ENCODE measurements at regions not wholly inside any gene's neighbourhood (a gene's known extent, or its start where the extent isn't known, plus 50 kb on each side); places are given as distances from the start of the nearest gene placed in this dataset.
"Not testable (repeated sequence)": the region's sequence is repeated elsewhere in the genome, so short reads cannot be mapped to it uniquely, and the experiment has no call there.

DNA sequence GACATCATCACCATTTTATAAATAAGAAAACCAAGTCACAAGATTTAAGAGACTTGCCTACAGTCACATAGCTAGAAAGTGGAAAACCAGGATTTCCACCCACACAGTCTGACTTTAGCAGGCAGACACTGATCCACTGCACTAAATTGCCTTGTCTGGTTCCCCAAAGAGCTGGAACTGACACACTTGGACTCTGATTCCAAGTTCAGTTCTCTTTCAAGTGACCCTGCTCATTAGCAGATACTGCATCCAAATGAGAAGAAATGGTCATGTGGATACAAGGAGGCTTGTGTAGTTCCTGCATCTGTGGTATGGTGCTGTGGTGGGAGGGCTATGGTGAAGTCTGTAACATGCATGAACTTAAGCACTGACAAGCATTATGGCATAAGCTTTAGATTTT is 180.1 kb upstream of the MKLN1 start:
- no peaks in the 10 kb centered on the region for H3K9me3 ChIP-seq (ENCODE audit: control insufficient read depth, low read length, poor library complexity, severe bottlenecking)
- no peak overlapping the region for H3K27ac Mint-ChIP-seq
- no peak overlapping the region for H3K4me3 Mint-ChIP-seq
- DNase-seq (no peak), ATAC-seq (no peak)
- no peaks in the 10 kb centered on the region for H3K4me1 Mint-ChIP-seq
- no peaks in the 10 kb centered on the region for H3K27me3 Mint-ChIP-seq
- no peaks in the 10 kb centered on the region for H3K36me3 Mint-ChIP-seq (ENCODE audit: low read depth)

DNA sequence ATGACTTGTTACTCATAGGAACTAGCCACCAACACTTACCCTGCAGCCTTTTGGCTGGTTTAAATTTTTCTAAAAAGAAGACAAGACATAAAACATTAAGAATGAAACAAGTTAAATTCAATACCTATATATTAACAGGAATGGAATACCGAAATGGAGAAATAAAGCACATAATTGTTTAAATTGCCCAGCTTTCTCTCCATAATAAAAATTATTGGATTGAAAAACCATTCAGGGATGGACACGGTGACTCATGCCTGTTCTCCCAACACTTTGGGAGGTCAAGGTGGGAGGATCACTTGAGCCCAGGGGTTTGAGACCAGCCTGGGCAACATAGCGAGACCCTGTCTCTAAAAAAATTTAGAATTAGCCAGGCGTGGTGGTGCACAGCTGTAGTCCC is 179.4 kb upstream of the MKLN1 start:
- no peaks in the 10 kb centered on the region for H3K27me3 Mint-ChIP-seq
- H3K4me3 Mint-ChIP-seq, result no peak overlapping the region
- no peaks in the 10 kb centered on the region for H3K36me3 Mint-ChIP-seq (ENCODE audit: low read depth)
- no peaks in the 10 kb centered on the region for H3K9me3 ChIP-seq (ENCODE audit: control insufficient read depth, low read length, poor library complexity, severe bottlenecking)
- ATAC-seq, result no peak
- H3K27ac Mint-ChIP-seq, result no peak overlapping the region
- no peak for DNase-seq
- no peaks in the 10 kb centered on the region for H3K4me1 Mint-ChIP-seq

- H3K4me1 Mint-ChIP-seq, result no peaks in the 10 kb centered on the region
- ATAC-seq, result no peak
- DNase-seq, result no peak
- H3K27me3 Mint-ChIP-seq, result no peaks in the 10 kb centered on the region
- no peaks in the 10 kb centered on the region for H3K9me3 ChIP-seq (ENCODE audit: control insufficient read depth, low read length, poor library complexity, severe bottlenecking)
- no peak overlapping the region for H3K4me3 Mint-ChIP-seq
- H3K27ac Mint-ChIP-seq, result no peak overlapping the region
- H3K36me3 Mint-ChIP-seq (ENCODE audit: low read depth), result no peaks in the 10 kb centered on the region
Measured at GRCh38 chr7:131148708-131149428, 178.8 kb upstream of the MKLN1 start.

DNA sequence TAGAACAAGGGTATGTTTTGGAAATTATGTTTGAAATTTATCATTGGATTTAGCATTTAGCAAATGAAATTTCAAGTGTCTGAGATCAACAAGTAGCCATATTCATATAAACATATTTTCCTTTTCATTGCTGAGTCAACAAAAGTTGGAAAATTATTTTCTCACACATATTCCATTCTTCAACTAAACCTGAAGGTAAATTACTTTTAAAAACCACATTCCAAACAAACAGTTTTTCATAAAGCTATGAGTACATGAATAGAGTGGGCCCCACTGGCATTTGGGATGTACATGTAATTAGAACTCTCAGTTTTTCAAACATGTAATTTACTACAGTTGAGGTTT is 178.3 kb upstream of the MKLN1 start:
- Mint-ChIP-seq H3K27me3 (no peaks in the 10 kb centered on the region), H3K36me3 (ENCODE audit: low read depth) (no peaks in the 10 kb centered on the region), H3K27ac (no peak overlapping the region), H3K4me1 (no peaks in the 10 kb centered on the region), H3K4me3 (no peak overlapping the region)
- DNase-seq (no peak), ATAC-seq (no peak)
- no peaks in the 10 kb centered on the region for H3K9me3 ChIP-seq (ENCODE audit: control insufficient read depth, low read length, poor library complexity, severe bottlenecking)

DNA sequence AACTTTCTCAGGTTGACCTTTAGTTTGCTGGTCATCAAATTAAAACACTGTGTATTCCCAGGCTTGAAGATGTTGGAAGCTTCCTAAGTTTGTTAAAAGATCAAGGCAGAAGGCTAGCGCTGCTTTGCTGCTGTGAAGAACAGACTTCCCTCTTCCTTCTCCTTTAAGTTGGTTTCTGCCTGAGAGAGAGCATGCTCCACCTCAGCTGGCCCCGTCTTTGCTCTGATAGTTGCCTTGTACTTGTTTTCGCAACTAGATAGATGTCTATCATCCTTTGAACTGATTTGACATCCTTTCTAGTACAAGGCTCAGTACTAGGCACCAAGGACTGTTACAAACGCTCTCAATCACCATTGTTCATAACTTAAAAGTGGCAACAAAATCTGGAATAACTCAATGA is 177.8 kb upstream of the MKLN1 start:
- Mint-ChIP-seq H3K27ac (no peak overlapping the region), H3K27me3 (no peaks in the 10 kb centered on the region), H3K4me1 (no peaks in the 10 kb centered on the region), H3K4me3 (no peak overlapping the region), H3K36me3 (ENCODE audit: low read depth) (no peaks in the 10 kb centered on the region)
- ATAC-seq (no peak), DNase-seq (no peak)
- H3K9me3 ChIP-seq (ENCODE audit: control insufficient read depth, low read length, poor library complexity, severe bottlenecking), result no peaks in the 10 kb centered on the region

DNA sequence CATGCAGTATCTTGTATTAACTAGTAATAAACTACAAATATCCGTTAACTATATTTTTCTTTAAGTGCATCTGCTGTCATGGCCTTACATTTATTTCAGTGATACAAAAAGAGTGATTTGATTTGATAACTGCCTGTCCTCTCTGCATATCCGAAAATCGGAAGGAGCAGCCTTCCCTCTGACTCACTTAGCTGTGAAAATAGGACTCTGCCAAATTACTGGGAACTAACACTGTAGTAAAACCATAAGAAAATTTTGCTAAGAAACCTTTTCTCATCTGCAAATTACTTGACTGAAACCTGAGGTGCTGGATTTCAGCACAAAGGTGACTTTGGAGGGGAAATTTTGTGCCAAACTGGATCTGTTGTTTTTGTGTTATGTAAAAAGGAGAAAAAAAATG is 176.6 kb upstream of the MKLN1 start:
- DNase-seq, result no peak
- Mint-ChIP-seq H3K27ac (no peak overlapping the region), H3K27me3 (no peaks in the 10 kb centered on the region), H3K4me1 (no peaks in the 10 kb centered on the region), H3K4me3 (no peak overlapping the region), H3K36me3 (ENCODE audit: low read depth) (no peaks in the 10 kb centered on the region)
- no peaks in the 10 kb centered on the region for H3K9me3 ChIP-seq (ENCODE audit: control insufficient read depth, low read length, poor library complexity, severe bottlenecking)
- no peak for ATAC-seq

GRCh38 chr7:131152766-131153165 is 174.9 kb upstream of the MKLN1 start:
- Mint-ChIP-seq H3K36me3 (ENCODE audit: low read depth) (no peaks in the 10 kb centered on the region), H3K4me3 (no peak overlapping the region), H3K27me3 (no peaks in the 10 kb centered on the region), H3K27ac (no peak overlapping the region), H3K4me1 (no peaks in the 10 kb centered on the region)
- ATAC-seq (no peak), DNase-seq (no peak)
- no peaks in the 10 kb centered on the region for H3K9me3 ChIP-seq (ENCODE audit: control insufficient read depth, low read length, poor library complexity, severe bottlenecking)

DNA sequence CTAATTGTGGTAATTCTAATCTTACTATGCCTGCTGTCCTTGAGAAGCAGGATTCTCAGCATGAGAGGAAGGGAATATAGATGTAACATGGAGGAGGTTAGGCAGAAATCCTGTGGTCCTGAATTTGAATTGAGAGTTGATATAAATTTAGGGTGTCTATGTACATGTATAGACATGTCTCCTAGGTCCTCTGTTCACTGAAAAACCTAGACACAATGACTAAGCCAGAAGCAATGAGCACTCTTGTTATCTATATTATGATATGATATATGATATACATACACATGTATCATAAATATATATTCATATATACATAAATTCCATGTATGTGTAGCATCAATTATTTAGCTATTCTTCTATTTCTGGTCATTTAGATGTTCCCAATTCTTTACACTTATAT is 173.3 kb upstream of the MKLN1 start:
- Mint-ChIP-seq H3K27me3 (peaks cover 7% of the 10 kb centered on the region), H3K36me3 (ENCODE audit: low read depth) (no peaks in the 10 kb centered on the region), H3K4me3 (no peak overlapping the region), H3K27ac (no peak overlapping the region), H3K4me1 (no peaks in the 10 kb centered on the region)
- ATAC-seq (no peak), DNase-seq (no peak)
- H3K9me3 ChIP-seq (ENCODE audit: control insufficient read depth, low read length, poor library complexity, severe bottlenecking), result no peaks in the 10 kb centered on the region

DNA sequence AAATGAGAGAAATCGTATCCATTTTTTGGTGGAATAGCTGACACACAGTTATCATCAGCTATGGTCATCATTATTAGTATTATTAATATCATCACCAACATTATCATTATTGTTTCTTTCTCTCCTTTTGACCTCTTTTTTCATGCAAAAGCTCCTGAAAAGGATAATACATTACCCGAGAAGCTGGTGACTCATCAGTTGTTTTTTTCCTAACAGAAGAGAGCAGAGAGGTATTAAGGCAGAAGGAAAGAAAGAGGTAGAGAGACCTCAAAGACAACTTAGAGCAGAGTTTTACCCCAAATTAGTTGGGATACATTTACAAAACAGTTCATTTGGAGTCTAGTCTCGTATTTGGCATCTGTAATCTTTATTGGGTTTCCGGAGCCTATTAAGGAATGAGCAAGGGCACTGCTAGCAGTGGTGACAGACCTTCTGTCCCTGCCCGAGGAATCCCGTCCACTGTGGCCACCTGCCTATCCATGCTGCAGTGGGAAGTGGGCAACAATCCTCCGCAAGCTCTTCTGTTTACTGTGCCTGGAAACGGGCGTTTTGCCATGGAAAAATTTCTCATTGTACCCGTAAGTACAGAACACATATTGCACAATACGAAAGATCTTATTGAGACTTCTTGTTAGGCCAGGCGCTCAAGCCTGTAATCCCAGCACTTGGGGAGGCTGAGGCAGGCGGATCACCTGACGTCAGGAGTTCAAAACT is 170.0 kb upstream of the MKLN1 start:
- no peak overlapping the region for H3K4me3 Mint-ChIP-seq
- peaks cover 7% of the 10 kb centered on the region for H3K27me3 Mint-ChIP-seq
- ATAC-seq, result no peak
- H3K36me3 Mint-ChIP-seq (ENCODE audit: low read depth), result no peaks in the 10 kb centered on the region
- no peak overlapping the region for H3K27ac Mint-ChIP-seq
- no peaks in the 10 kb centered on the region for H3K4me1 Mint-ChIP-seq
- no peak for DNase-seq
- H3K9me3 ChIP-seq (ENCODE audit: control insufficient read depth, low read length, poor library complexity, severe bottlenecking), result no peaks in the 10 kb centered on the region

- not testable (repeated sequence) for H3K36me3 Mint-ChIP-seq (ENCODE audit: low read depth); ATAC-seq; H3K27me3 Mint-ChIP-seq; H3K4me1 Mint-ChIP-seq; H3K27ac Mint-ChIP-seq; DNase-seq; H3K9me3 ChIP-seq (ENCODE audit: control insufficient read depth, low read length, poor library complexity, severe bottlenecking)
- H3K4me3 Mint-ChIP-seq, result peak overlapping the region; percentile 39
Measured at GRCh38 chr7:131158244-131158636, 169.4 kb upstream of the MKLN1 start.

GRCh38 chr7:131159961-131160361 is 167.7 kb upstream of the MKLN1 start:
- Mint-ChIP-seq H3K27me3 (peaks cover 7% of the 10 kb centered on the region), H3K4me1 (no peaks in the 10 kb centered on the region), H3K27ac (no peak overlapping the region), H3K36me3 (ENCODE audit: low read depth) (no peaks in the 10 kb centered on the region), H3K4me3 (no peak overlapping the region)
- no peak for ATAC-seq
- no peaks in the 10 kb centered on the region for H3K9me3 ChIP-seq (ENCODE audit: control insufficient read depth, low read length, poor library complexity, severe bottlenecking)
- no peak for DNase-seq

- H3K27ac Mint-ChIP-seq, result no peak overlapping the region
- no peaks in the 10 kb centered on the region for H3K36me3 Mint-ChIP-seq (ENCODE audit: low read depth)
- ATAC-seq (no peak), DNase-seq (no peak)
- H3K27me3 Mint-ChIP-seq, result peaks cover 7% of the 10 kb centered on the region
- no peaks in the 10 kb centered on the region for H3K4me1 Mint-ChIP-seq
- H3K4me3 Mint-ChIP-seq, result no peak overlapping the region
- H3K9me3 ChIP-seq (ENCODE audit: control insufficient read depth, low read length, poor library complexity, severe bottlenecking), result no peaks in the 10 kb centered on the region
Measured at GRCh38 chr7:131161103-131161502, 166.6 kb upstream of the MKLN1 start.

GRCh38 chr7:131164025-131164925 is 163.4 kb upstream of the MKLN1 start:
- no peak overlapping the region for H3K4me3 Mint-ChIP-seq
- H3K4me1 Mint-ChIP-seq, result no peaks in the 10 kb centered on the region
- H3K27me3 Mint-ChIP-seq, result peaks cover under 1% of the 10 kb centered on the region
- no peaks in the 10 kb centered on the region for H3K9me3 ChIP-seq (ENCODE audit: control insufficient read depth, low read length, poor library complexity, severe bottlenecking)
- H3K27ac Mint-ChIP-seq, result no peak overlapping the region
- no peak for DNase-seq
- no peak for ATAC-seq
- no peaks in the 10 kb centered on the region for H3K36me3 Mint-ChIP-seq (ENCODE audit: low read depth)
